Peyer's patch (tissue), 4 donors: ENCODE measurements at regions not wholly inside any gene's neighbourhood (a gene's known extent, or its start where the extent isn't known, plus 50 kb on each side); places are given as distances from the start of the nearest gene placed in this dataset.

Experiments
- DNase-seq, 3 donors: peaks; one replicate each; pipeline ENCODE4 v3.0.0-alpha.2; 2017 to 2019
- H3K27ac ChIP-seq, 4 donors: fragments of 200-600 bp; sonication (generic); one replicate each; pipeline ENCODE4 v1.5.1; 2016 to 2019
- H3K27me3 ChIP-seq, 2 donors: fragments of 200-600 bp; sonication (generic); one replicate each; pipeline ENCODE4 v1.5.1; 2019
- H3K36me3 ChIP-seq, 3 donors: fragments of 200-600 bp; sonication (generic); one replicate each; pipeline ENCODE4 v1.5.1; 2016 to 2019
- H3K4me1 ChIP-seq, 4 donors: fragments of 200-600 bp; sonication (generic); one replicate each; pipeline ENCODE4 v1.5.1; 2016 to 2019
- H3K4me3 ChIP-seq, 4 donors: fragments of 200-600 bp; sonication (generic); 1 replicate in 3 of 4; 2 replicates in 1 of 4; pipeline ENCODE4 v1.5.1; 2016 to 2019; ENCODE audit warnings: mild to moderate bottlenecking in 1 of 4
- H3K9me3 ChIP-seq, 4 donors: fragments of 200-600 bp; sonication (generic); one replicate each; pipeline ENCODE4 v1.5.1; 2016 to 2019; ENCODE audit warnings: mild to moderate bottlenecking in 1 of 4
- CTCF ChIP-seq, 6 experiments: fragments of 450-650 bp in 4 of 6; fragments of 200-600 bp in 2 of 6; sonication (generic) in 1 of 6; IDR thresholded peaks; one replicate each; pipeline ENCODE4 v1.5.1; 2017 to 2019; ENCODE audit warnings: antibody characterized with exemption in 6 of 6, mild to moderate bottlenecking in 3 of 6, moderate library complexity in 1 of 6
- POLR2A ChIP-seq, 2 donors: fragments of 450-650 bp; IDR thresholded peaks; one replicate each; pipeline ENCODE4 v1.5.1; 2017; ENCODE audit warnings: antibody characterized with exemption in 2 of 2, mild to moderate bottlenecking in 2 of 2, moderate library complexity in 2 of 2

- H3K27me3 ChIP-seq = no peaks in the 10 kb centered on the region
- no peaks in the 10 kb centered on the region for H3K36me3 ChIP-seq
- no peak overlapping the region for H3K27ac ChIP-seq
- H3K4me3 ChIP-seq = no peak overlapping the region
- no peak for TF ChIP-seq CTCF (IDR thresholded peaks at IDR 0.05)
- H3K4me1 ChIP-seq = no peaks in the 10 kb centered on the region
- DNase-seq = no peak
- H3K9me3 ChIP-seq = no peaks in the 10 kb centered on the region
Observed at GRCh38 chr2:16046649-16047048, 106.3 kb downstream of the MYCN start.

DNA sequence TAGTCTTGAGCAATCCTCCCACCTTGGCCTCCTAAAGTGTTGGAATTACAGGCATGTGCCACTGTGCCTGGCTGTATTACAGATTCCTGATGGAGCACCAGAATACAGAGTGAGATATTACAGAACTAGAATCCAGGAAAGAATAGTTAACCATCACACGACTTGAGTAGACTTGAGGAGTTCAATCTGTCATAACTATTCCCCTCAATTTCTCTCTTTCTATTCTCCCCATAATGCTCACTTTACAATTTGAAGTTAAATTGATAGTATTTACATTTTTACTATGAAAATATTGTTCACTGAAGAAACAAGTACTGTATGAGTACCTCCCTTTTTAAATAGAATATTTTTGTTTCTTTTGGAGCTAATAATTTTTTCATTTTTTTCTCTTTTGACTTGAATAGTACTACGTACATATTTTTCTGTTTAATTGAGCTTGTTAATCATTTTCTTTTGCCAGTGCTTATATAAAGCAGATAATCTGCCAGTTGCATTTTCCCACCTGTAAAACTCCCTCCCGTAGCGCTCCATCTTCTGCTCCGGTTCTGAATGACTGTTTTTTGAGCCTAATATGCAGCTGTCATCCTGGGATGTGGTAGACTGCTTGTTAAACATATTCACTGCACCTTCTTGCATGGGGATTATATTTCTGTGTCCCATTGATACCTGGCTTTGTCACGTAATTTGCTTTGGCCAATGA is 105.5 kb downstream of the MYCN start:
- Histone ChIP-seq H3K9me3 (no peaks in the 10 kb centered on the region), H3K4me1 (no peaks in the 10 kb centered on the region), H3K36me3 (no peaks in the 10 kb centered on the region), H3K27ac (no peak overlapping the region), H3K27me3 (no peaks in the 10 kb centered on the region), H3K4me3 (no peak overlapping the region)
- TF ChIP-seq CTCF (IDR thresholded peaks at IDR 0.05) = no peak
- TF ChIP-seq POLR2A (IDR thresholded peaks at IDR 0.05) = no peak
- no peak for DNase-seq

DNA sequence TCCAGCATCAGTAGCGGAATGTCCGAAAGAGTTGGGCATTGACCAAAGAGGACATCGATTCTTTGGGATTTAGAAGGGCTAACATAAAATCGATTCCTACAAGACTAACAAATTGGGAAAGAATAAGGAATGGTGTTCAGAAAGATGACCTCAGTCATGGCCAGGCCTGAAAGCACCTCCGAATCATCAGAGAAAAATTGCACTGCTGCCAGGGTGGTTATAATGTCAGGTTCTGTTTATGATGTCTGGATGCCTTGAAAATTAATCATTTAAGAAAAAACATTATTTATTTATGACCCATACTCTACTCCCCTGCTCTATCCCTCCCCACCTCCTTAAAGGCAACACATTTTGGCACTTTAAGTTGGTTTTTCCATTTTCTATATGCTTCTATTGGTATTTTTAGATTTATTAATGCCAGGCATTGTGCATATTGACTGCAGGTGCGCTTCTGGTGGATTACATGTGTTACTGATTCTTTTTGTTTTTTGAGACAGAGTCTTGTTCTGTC is 104.7 kb downstream of the MYCN start:
- Histone ChIP-seq H3K27me3 (no peaks in the 10 kb centered on the region), H3K36me3 (no peaks in the 10 kb centered on the region), H3K9me3 (no peaks in the 10 kb centered on the region), H3K4me1 (no peaks in the 10 kb centered on the region), H3K4me3 (no peak overlapping the region), H3K27ac (no peak overlapping the region)
- no peak for DNase-seq
- TF ChIP-seq POLR2A (IDR thresholded peaks at IDR 0.05) = no peak
- TF ChIP-seq CTCF (IDR thresholded peaks at IDR 0.05) = no peak

DNA sequence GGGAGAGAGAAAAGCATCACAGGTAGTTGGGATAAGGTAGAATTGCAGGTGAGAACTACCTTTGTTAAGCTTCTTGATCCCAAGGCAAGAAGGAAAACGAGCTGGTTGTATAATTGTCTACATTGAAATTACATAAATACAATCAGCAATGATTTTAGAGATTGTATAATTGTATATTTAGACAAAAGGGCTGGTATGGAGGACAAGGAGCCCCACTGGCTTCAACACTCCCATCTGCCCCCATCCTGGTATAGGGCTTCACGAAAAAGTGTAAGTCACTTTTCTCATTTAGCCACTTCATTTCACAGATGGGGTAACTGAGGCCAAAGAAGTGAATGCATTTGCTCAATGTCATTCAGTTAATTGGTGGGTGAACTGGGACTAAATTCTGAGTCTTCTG is 103.3 kb downstream of the MYCN start:
- Histone ChIP-seq H3K27me3 (no peaks in the 10 kb centered on the region), H3K4me3 (no peak overlapping the region), H3K27ac (no peak overlapping the region), H3K4me1 (no peaks in the 10 kb centered on the region), H3K9me3 (no peaks in the 10 kb centered on the region), H3K36me3 (no peaks in the 10 kb centered on the region)
- DNase-seq = no peak
- TF ChIP-seq CTCF (IDR thresholded peaks at IDR 0.05) (no peak), POLR2A (IDR thresholded peaks at IDR 0.05) (no peak)

DNA sequence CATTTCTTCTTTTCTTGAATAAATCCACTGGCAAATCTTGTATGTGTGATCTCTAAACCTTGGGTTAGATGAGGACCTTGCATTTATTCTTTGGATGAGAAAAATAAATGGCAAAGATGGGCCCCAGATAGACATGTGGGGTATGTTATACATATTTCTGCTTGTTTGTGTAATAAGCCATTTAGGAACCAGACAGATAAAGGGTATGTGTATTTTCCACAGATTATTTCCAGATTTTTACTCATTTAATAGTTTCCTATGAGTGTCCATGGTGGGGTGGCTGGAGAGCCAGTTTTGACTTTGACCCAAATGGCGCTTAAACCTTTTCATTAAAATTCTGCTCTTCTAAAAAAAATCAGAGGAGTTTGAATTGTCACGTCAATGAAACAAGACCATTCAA is 102.8 kb downstream of the MYCN start:
- no peak overlapping the region for H3K27ac ChIP-seq
- no peaks in the 10 kb centered on the region for H3K27me3 ChIP-seq
- no peaks in the 10 kb centered on the region for H3K36me3 ChIP-seq
- no peak overlapping the region for H3K4me3 ChIP-seq
- TF ChIP-seq CTCF (IDR thresholded peaks at IDR 0.05) (no peak), POLR2A (IDR thresholded peaks at IDR 0.05) (no peak)
- H3K9me3 ChIP-seq = no peaks in the 10 kb centered on the region
- DNase-seq = no peak
- H3K4me1 ChIP-seq = no peaks in the 10 kb centered on the region
